COR-L47 (cell line): ENCODE measurements at regions not wholly inside any gene's neighbourhood (a gene's known extent, or its start where the extent isn't known, plus 50 kb on each side); places are given as distances from the start of the nearest gene placed in this dataset.
"Not testable (repeated sequence)": the region's sequence is repeated elsewhere in the genome, so short reads cannot be mapped to it uniquely, and the experiment has no call there.

Experiments
- DNase-seq: peaks from one replicate; lab custom pipeline; 2025; lab: John Stamatoyannopoulos, UW

DNA sequence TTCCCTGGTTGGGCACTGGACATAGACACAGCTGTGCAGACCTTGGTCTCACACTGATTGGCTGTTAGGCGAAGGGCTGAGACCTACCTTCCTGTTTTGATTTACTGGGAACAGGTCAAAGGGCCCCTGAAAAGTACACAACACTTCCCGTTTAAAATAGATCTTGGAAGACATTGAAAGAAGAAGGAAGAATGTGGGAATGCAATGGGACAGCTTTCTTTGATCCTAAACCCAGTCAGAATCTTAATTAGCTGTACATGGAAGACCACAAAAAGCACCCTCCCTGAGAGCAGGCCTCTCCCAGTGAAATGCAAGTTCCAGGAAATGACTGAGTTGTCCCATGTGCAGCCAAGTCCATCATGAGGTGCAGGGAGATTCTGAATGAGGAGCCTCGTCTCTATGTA, 83.6 kb upstream of the EXOC2 start:
- no peak for DNase-seq

DNA sequence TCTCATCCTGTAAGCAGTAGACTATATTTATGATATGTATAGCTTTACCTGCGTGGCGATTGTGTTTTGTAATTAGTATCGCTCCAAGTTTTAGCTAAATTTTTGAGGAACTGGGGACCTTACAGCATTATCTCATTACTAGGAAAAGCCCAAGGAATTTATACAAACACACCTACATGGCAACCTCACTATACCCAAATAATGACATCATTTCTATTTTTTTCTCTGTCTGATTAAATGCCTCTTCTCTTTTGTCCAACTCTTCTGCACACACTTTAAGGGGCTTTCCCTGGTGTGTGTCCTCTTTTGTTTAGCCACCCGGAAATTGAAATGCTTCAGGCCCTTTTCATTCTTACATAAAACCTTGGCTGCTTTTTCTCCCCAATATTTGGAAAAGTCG, 82.9 kb upstream of the EXOC2 start:
- DNase-seq: no peak

- not testable (repeated sequence) for DNase-seq
Observed at GRCh38 chr6:771683-772082, 78.7 kb upstream of the EXOC2 start.

GRCh38 chr6:767755-768512, 75.0 kb upstream of the EXOC2 start:
- no peak for DNase-seq

DNA sequence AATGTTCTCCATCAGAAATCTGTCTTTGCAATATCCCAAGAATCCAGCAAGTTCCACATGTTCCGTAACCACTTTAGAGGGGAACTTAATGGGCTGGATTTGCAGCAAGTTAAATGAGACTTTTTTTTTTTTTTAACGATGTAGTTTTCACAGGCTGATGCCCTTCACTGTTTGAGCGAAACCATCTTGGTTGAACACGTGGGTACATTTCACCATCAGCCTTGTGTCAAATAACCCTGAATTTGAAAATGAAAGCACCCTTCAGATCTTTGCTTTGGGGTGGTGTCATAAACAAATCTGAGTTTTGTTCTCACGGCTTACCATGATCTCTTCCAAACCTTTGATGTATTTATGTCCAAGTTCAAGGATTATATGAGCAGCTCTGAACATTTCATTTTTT, 73.7 kb upstream of the EXOC2 start:
- no peak for DNase-seq

DNA sequence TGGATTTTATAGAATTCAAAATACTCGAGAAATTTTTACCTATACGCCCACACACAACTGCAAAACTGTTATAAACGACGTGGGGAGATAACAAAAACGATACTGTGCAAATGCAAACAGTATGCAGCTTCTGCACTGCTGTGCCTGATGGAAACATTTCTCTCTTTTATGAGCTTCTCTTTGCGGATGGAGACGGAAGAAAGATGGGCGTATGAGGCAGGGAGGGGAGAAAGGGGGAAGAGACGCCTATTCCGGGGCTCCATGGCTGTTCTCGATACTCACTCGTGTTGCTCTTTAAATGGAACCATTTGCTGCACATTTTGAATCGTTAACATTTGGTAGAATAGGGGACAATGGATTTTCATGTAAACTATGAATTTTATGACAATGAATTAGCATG, 69.1 kb upstream of the EXOC2 start:
- no peak for DNase-seq

- DNase-seq: no peak
Observed at GRCh38 chr6:760982-761955, 68.3 kb upstream of the EXOC2 start.

- DNase-seq: no peak
Observed at GRCh38 chr6:759729-760128, 66.8 kb upstream of the EXOC2 start.

GRCh38 chr6:756224-756623, 63.3 kb upstream of the EXOC2 start:
- DNase-seq: no peak

GRCh38 chr6:754202-754601, 61.3 kb upstream of the EXOC2 start:
- no peak for DNase-seq

DNA sequence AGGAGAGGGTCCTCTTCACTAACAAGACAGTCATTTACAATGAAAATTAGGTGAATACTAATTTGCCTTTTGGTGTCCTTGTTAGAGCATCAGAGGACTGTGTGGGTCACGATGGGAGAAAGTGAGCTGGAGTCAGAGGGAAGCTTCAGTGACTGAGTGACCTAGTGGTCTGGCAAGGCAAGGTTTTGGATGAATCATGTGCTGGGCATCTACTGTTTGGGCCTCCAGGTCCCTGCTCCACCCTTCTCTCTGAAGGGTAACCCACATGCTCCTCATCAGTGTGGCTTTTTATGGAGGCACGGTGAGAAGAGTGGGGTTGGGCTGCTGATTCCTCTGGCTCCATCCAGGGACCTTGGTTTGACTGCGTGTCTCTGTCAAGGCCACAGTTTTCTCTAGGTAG, 60.5 kb upstream of the EXOC2 start:
- DNase-seq: no peak

- no peak for DNase-seq
Observed at GRCh38 chr6:752438-752837, 59.5 kb upstream of the EXOC2 start.

DNA sequence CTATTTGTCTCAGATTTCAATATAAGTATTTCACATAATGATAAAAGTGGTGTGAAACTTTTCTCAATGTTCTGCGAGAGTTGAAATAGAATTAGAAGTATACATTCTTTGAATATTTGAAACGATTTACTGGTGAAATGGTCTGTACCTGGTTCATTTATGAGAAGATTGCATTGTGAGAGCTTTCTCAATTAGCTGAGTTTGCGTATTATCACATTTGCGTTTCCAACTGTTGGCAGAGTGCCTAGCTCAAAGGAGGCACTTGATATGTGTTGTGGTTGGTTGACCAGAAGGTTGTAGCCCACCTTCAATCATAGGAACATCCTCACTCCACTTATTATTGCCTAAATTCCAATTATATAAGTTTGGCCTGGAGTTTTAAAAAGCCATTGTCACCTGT, 58.8 kb upstream of the EXOC2 start:
- DNase-seq: no peak

DNA sequence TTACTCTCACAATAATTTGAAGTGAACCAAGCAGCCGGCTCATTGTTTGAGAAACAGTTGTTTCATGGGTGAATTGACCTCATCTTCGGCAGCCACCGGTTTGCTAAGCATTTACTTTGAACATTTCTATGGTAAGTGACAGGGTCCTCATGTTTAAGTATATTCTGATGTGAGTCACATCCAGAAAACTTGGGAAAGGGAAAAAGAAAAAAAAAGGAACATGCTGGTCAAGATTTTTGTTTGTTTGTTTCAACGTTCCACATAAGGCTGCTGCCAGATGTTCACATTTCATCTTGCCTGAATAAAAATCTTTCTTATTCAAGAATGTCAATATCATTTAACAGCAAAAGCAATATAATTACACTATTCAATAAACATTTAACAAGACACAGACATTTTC, 55.0 kb upstream of the EXOC2 start:
- DNase-seq: no peak

- DNase-seq: no peak
Observed at GRCh38 chr6:747028-747427, 54.1 kb upstream of the EXOC2 start.

- DNase-seq: no peak
Observed at GRCh38 chr6:744666-745353, 51.9 kb upstream of the EXOC2 start.

- DNase-seq: no peak
Observed at GRCh38 chr6:743320-744096, 50.6 kb upstream of the EXOC2 start.
